ENCODE measurements at regions not wholly inside any gene's neighbourhood (a gene's known extent, or its start where the extent isn't known, plus 50 kb on each side); places are given as distances from the start of the nearest gene placed in this dataset.

- DNase-seq: no peak
Measured at GRCh38 chr2:196318517-196319377, 147.4 kb upstream of the STK17B start.

- no peak for DNase-seq
Measured at GRCh38 chr2:196322973-196323810, 151.8 kb upstream of the STK17B start.

- no peak for DNase-seq
Measured at GRCh38 chr2:196324211-196324610, 152.8 kb upstream of the STK17B start.

GRCh38 chr2:196328088-196328680 is 156.8 kb upstream of the STK17B start:
- DNase-seq: no peak

- no peak for DNase-seq
Measured at GRCh38 chr2:196329959-196330358, 158.6 kb upstream of the STK17B start.

GRCh38 chr2:196330645-196331044 is 159.3 kb upstream of the STK17B start:
- no peak for DNase-seq

- no peak for DNase-seq
Measured at GRCh38 chr2:196331143-196331542, 159.8 kb upstream of the STK17B start.

- DNase-seq: no peak
Measured at GRCh38 chr2:196331851-196332250, 160.5 kb upstream of the STK17B start.

- no peak for DNase-seq
Measured at GRCh38 chr2:196333397-196333796, 162.0 kb upstream of the STK17B start.

- DNase-seq: no peak
Measured at GRCh38 chr2:196334710-196335109, 163.3 kb upstream of the STK17B start.

GRCh38 chr2:196335221-196335634 is 163.8 kb upstream of the STK17B start:
- no peak for DNase-seq

GRCh38 chr2:196336207-196336606 is 164.8 kb upstream of the STK17B start:
- DNase-seq: no peak

GRCh38 chr2:196336715-196337114 is 165.3 kb upstream of the STK17B start:
- no peak for DNase-seq

- DNase-seq: no peak
Measured at GRCh38 chr2:196337208-196337953, 166.0 kb upstream of the STK17B start.

- no peak for DNase-seq
Measured at GRCh38 chr2:196338440-196338839, 167.1 kb upstream of the STK17B start.

GRCh38 chr2:196341277-196341841 is 170.0 kb upstream of the STK17B start:
- no peak for DNase-seq

- no peak for DNase-seq
Measured at GRCh38 chr2:196344397-196344796, 173.0 kb upstream of the STK17B start.

- no peak for DNase-seq
Measured at GRCh38 chr2:196353717-196354116, 182.3 kb upstream of the STK17B start.

GRCh38 chr2:196354186-196354585 is 182.8 kb upstream of the STK17B start:
- DNase-seq: no peak

GRCh38 chr2:196356332-196356731 is 185.0 kb upstream of the STK17B start:
- no peak for DNase-seq

- no peak for DNase-seq
Measured at GRCh38 chr2:196360650-196361049, 189.3 kb upstream of the STK17B start.

- no peak for DNase-seq
Measured at GRCh38 chr2:196361606-196362326, 190.4 kb upstream of the STK17B start.

Measured in right forelimb (tissue), 1 donor.